ENCODE measurements at regions not wholly inside any gene's neighbourhood (a gene's known extent, or its start where the extent isn't known, plus 50 kb on each side); places are given as distances from the start of the nearest gene placed in this dataset.

DNA sequence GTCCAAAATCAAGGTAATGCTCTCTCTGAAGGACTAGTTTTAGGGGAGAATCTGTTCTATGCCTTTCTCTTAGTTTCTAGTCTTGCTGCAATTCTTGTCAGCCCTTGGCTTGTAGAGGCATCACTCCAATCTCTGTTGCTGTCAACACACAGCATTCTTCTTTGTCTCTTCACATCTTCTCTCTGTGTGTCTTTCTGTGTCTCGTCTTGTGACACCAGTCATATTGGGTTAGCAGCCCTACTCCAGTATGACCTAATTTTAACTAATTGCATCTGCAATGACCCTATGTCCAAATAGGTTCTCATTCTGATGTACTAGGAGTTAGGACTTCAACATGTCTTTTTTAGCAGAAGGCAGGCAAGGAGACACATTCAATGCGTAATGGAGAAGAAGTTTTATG, 1110.6 kb downstream of the DTWD2 start:
- DNase-seq, result no peak

DNA sequence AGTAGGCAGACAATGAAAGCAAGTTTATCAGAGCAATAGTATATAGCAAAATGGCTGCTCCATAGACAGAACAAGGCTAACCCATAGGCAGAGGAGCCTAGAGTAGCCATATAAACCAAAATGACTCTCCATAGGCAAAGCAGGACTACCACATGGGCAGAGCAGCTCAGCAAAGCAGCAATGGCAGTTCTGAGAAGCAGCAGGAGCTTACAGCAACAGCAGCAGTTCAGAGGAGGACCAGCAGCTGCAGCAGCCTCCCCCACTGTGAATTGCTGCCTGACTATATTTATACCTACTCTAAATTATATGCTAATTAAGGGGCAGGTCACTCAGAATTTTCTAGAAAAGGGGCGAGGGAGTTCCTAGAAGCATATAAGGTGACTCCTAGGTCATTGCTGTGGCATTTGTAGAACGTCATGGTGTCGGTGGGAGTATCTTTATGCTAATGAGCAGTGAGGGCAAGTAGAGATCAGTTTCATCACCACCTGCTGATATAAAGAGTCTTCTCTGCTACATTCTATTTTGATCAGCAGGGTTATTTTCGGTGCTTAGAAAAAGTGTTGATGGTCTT, 1115.5 kb downstream of the DTWD2 start:
- DNase-seq, result no peak

DNA sequence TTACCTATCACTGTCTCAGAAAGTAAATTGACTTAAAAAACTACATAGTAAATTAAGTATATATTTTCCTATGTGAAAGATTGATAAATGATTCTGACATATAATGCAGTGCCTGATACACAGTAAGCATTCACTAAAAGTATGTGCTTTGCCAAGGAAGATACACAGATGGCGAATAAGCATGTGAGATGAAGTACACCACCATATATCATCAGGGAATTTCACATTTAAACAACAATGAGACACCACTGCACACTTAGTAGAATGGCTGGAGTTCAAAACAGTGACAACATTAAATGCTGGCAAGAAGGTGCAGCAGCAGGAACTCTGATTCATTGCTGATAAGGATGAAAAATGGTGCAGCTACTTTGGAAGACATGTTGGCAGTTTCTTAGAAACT, 1118.8 kb downstream of the DTWD2 start:
- DNase-seq, result no peak

DNA sequence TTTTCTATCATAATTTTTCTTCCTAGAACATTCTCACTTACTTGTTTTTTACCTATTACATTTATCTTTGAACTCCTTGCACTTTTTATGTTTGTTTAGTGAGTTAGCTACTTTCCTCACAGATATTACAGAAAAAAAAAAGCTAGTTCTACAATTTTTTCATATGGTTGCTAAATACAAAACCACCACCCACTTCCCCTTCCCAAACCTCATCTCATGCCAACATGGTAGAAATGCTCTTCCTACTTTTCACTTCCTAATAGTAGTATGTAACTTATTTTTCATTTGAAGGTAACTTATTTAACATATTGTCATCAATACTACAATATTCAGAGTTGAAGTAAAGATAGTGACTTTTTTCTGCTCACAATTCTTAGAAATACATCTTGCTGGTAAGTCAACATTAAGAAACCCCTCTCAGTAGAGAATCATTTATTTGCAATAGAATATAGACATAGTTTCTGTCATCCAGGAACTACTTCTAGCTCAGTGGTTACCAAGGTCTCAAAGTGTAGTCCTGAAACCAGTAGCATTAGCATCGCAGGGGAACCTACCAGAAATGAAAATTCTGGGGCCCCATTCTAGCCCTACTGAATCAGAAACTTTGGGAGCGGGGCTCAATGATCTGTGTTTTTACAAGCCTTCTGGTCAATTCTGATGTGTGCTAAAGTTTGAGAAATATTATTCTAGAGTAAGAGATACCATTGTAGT, 1124.6 kb downstream of the DTWD2 start:
- DNase-seq, result no peak

DNA sequence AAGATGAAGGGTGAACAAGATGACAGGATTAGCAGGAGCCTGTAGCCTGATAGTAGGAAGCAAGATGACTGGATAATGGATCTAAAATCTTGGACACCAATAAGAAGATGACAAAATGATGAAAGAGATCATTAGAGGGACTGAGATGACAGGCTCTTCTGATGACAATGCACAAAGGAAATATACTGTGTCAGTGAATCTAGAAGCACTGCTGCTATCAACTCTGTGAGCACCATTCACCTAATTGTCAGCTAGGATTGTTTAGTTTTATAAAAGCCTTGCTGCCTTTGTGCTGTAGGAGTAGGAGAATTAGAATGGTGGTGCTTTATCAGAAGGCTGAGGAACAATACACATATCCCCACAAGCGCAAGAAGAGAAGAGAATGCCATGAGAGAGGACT, 1127.8 kb downstream of the DTWD2 start:
- no peak for DNase-seq

DNA sequence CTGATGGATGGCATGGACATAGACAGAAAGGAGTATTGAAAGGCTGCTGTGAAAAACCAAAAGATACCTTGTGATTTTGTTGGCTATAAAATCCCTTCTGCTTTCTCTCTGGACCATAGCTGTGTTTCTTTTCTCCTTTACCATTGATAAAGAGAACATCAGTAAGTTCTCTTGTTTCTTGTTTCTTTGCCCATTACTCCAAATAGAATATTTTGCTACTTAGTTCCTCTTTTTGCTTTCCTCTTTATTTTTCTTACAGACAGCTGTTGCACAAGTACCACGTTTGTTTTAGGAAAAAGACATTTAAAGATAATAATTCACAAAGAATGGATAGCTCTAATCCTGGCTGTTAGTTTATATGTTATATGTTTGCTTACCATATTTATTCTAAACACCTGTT, 1129.2 kb downstream of the DTWD2 start:
- DNase-seq, result no peak

DNA sequence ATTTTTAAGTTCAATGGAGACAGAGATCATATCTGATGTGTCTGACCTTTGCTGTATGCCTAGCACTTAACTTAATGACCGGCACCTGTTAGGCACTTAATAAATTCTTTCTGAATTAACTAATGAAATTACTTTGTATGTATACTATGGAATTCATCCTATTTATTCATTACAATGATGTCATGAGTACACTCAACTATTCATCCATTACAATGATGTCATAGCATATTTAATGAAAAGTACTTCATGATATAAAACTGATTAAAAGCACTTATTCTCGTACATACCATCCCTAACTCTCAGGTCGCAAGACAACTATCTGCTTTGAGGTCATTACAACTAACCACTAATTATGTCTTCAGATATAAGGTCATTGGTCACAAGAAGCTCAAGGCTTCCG, 1131.6 kb downstream of the DTWD2 start:
- no peak for DNase-seq

DNA sequence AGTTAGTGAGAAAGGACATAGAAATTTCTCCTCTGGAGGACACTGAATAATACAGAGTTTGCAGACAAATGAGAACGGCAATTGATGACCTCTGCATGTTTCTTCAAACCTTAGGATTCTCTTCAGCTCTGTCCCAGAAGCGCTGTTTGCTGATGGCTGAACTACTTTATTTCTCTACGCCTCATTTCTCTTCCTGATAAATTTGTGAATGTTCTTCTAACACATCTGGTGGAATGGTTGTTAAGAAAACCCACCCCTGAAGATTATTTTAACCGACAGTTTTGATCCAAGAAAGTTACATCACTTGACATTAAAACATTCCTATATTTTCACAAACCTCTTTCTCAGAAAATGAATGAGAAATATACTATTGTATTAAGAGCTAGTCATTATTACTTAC, 1150.6 kb downstream of the DTWD2 start:
- no peak for DNase-seq

DNA sequence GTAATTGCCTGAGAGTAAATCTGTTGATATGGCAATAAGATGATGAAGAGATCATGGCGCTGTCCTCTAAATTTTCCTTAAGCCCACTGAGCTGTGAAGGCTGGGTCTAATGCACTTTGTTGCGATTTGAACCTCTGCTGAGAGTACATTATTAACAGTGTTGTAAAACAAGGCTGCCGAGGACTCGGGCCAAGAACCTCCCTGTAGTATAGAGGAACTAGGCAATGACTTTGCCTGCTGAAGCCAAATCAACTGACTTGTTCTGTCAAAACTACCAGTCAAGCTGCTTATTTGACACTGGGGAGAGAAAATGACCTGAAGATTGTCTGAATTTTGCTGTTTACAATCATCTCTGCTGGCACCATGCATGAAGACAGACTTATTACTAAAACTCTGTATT, 1154.7 kb downstream of the DTWD2 start:
- DNase-seq, result no peak

DNA sequence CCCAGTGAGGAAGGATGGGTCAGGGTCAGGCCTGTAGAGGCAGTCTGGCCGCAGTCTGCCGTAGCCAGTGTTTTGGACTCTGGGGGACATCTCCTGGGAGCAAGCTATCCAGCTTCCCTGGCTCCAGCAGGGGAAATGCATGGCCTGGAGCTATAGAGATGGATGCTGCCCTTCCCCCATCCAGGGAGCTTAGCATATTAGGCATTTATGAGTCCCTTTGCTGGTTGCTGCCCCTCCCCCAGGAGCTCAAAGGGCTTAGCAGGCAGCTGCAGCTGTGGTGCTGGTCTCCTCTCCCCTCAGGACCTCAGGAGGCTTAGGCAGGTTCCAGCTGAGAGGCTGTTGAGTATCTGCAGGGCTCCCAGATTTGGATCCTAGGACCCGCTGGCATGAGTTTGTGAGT, 1158.7 kb downstream of the DTWD2 start:
- no peak for DNase-seq

DNA sequence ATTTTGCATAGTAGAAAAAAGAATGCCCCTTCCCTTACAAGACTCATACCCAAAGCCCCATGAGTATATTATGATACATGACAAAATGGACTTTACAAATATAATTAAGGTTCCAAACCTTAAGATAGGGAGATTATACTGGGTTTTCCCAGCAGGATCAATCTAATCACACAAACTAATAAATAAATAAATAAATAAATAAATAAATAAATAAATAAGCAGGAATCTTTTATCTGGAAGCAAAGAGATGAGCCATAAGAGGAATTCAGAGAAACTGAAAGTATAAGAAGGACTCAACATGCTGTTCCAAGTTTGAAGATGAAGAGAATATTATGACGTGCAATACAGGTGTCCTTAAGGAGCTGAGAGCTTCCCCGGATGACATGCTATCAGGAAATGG, 1174.5 kb downstream of the DTWD2 start:
- no peak for DNase-seq

DNA sequence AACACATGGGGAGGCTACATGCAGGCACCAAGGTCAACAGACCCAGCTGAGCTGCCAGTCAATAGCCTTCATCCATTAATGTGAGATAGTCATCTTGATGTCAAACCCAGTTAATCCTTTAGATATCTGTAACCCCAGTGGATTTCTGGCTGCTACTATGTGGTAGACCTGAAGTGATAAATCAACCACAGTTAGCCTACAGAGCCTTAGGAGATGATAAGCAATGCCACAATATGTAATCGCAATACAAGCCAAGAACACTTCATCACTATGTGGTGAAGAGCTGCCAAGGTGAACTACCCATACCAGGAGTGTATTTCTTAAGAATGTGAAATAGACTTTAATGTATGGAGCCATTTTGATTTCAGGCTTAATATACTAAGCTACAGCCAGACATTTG, 1175.5 kb downstream of the DTWD2 start:
- DNase-seq, result no peak

DNA sequence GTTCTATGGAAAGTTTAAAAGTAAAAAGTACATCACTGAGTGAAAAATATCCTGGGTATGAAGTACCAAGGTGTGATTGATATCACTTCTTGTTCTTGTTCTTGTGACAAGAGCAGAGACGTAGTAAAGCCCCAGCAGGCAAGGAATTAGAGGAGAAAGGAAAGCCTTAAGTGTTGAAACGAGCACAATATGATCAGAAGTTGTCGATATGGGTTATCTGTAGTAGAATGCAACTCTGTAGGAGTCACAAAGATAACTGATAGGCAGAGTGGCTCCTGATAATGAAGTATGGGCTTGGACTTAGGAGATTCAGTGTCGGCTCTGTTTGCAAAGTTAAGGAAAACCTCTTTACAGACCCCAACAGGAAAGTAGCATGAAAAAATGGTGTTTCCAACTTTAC, 1179.1 kb downstream of the DTWD2 start:
- no peak for DNase-seq

DNA sequence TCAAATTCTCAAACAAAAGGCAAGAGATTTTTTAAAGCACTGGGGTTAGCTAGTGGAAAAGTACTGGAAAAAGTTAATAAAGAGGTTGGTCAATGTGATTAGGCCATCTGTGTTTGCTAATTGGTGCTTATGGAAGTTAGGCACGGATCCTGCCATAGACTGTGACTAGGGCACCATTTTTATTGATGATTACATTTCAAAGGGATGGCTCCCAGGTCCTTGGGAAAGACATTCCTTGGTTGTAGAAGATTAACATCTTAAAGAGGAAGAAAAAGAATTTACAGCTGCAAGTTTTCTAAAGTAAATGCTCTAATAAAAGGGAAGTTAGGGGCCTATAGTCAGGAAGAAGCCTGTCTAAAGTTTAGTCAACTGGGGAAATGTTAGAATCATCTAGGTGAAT, 1183.3 kb downstream of the DTWD2 start:
- DNase-seq, result no peak

DNA sequence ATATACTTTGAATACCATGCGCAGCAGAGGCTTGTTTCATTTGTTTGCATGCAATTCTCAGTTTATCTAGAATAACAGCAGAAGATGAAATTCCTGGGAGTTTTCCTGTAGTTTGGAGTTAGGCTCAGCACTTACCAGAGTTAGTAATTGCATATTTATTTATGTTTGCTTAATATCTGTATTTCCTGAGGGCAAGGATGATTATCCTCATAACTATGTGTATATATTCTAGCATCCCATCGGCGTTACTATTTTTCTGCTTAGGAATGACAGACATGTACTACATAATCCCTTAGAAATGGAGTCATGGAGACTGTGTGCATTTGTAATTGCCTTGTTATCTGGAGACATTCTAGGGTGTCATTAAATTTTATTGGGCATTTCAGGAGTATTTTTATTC, 1184.8 kb downstream of the DTWD2 start:
- DNase-seq, result no peak

DNA sequence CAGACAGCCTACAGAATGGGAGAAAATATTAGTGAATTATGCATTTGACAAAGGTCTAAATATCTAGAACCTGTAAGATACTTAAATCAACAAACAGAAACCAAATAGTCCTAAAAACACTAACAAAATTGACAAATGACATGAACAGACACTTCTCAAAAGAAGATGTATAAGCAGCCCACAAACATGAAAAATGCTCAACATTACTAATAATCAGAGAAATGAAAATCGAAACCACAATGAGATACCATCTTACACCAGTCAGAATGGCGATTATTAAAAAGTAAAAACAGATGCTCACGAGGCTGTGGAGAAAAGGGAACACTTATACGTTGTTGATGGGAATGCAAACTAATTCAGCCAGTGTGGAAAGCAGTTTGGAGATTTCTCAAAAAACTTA, 1186.8 kb downstream of the DTWD2 start:
- DNase-seq, result no peak

DNA sequence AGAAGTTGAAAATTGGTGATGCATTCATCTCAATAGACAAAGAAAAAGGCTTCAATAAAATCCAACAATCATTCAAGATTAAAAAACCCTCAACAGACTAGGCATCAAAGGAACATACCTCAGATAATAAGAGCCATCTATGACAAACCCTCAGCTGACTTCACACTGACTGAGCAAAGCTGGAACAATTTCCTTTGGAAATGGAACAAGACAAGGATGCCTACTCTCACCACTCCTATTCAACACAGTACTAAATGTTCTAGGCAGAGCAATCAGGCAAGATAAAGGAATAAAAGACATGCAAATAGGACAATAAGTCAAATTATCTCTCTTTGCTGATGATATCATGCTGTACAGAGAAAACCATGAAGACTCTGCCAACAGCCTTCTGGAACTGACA, 1188.1 kb downstream of the DTWD2 start:
- DNase-seq, result no peak

DNA sequence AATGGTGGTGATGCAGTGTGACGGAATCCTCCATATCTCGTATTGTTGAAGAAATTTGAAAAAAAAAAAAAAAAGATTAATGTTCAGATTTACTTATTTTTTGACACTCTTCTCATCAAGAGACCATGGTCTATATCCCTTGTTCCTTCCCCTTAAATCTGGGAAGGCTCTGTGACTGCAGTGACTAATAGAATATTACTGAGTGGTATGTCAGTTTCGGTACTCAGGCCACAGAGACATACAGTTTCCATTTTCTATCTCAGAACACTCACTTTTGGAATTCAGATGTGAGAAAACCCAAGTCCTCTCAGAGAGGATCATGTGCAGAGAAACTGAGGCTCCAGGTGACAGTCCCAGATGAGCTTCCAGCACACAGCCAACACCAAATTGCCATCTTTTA, 1193.5 kb downstream of the DTWD2 start:
- no peak for DNase-seq

DNA sequence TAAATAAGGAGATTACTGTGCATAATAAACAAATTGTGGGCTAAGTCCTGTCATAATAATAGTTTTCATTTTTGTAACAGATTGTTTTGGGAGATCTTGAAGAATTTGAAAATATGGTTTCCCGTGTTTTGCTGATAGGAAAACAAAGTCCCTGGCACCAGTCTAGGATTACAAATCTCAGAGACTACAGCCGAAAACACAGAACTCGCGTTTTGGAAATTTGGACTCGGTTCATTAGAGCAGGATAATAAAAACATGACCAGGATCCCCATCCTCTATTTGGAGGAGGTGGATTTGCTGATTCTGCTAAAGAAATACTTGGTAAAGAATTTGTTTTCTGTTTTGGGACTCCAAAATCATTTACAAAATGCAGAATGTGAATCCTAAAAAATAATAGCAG, 1194.4 kb downstream of the DTWD2 start:
- DNase-seq, result no peak

DNA sequence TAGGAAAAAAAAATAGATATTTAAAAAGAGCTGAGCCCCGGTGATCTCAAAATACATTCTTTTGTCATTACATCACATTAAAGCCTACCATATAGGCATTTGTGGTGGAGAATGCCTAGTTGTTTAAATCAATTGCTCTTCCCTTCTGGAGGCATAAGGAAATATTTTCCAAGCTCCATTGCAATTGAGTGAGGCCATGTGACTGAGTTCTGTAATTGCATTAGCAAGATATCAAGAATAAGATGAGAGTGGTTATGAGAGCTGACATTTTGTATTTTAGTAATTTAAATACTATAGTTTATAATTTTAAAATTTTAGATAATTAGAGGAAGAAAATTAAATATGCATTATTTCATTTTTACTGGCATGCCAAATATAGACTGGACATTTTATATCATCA, 1195.9 kb downstream of the DTWD2 start:
- no peak for DNase-seq

DNA sequence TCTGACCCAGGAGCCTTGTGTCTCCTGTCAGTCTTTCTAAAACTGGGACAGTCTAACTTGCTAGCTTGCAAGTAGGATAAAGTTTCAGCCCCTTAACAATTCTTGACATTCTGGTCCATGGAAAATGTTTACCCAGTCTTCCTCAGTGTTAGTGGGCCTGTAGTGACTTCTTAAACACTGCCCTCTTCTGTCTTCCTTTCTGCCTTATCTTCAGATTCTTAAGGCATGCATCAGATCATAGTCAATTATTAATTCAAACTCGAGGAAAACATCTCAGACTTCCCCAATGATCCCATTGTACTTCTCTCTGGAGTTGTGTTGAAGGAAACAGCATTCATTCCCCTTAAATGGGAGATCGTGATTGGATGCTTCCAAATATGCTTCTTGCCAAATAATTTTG, 1199.8 kb downstream of the DTWD2 start:
- no peak for DNase-seq

DNA sequence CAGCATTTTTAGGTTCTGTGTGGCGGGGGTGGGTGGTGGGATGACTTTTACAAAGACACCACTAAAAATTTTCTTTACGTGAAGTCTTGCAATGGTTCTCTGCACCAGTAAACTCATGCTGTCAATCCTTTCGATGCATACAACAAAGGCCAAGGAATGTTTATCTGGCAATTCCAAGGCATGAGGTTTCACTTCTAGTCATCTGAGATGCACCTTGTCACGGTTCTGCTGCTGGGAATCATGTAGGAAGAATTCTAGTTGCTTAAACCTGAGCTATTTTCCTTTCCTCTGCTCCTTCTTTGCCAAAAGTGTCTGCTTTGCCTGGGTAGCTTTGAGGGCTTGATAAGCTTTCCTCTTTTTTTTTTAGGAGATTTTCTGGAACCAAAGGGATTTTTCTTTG, 1204.5 kb upstream of the SEMA6A start:
- no peak for DNase-seq

DNA sequence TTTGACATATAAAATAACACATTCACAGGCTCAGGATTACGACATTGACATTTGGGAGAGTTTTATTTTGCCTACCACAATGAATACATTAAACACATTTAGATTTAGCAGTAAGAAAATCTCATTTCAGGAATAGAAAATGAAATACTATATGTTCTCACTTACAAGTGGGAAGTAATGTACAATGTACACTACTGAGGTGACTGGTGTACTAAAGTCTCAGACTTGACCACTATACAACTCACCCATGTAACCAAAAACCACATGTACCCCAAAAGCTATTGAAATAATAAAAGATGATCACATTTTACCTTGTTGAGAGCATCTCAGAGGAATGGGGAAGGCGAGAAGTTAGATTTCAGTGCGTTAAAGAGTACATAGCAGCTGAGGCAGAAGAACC, 1202.4 kb upstream of the SEMA6A start:
- DNase-seq, result no peak

DNA sequence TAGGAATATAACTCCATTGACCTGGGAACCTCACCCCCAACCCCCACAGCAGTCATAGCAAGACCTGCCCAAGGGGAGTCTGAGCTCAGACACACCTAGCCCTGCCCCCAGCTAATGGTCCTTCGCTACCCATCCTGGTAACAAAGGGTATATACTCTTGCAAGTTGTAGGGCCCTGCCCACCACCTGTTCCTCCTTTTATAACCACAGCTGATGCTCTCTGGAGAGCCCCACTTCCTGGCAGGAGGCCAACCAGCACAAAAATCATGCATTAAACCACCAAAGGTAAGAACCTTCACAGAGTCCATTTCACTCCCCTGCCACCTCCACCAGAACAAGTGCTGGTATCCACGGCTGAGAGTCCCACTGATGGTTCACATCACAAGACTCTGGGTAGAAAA, 1195.3 kb upstream of the SEMA6A start:
- no peak for DNase-seq

DNA sequence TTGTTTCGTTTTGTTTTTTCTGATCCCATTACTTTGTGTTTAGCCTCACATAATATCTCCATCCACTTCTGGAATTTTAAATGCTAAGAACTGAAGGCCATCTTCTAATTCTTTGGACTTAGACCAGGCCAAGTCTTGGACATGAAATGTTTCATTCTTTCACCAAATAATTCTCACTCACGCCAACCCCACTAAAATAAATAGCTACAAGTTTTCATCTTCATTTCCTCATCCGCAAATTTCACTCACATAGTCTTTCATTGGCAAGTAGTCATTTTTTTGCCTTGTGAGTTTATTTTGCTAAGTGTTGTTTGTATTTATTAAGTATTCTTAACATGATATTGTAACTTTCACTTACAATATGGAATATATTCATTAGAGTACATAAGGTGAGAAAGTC, 1188.6 kb upstream of the SEMA6A start:
- DNase-seq, result no peak
